Left lung (tissue), 4 donors: ENCODE measurements at regions not wholly inside any gene's neighbourhood (a gene's known extent, or its start where the extent isn't known, plus 50 kb on each side); places are given as distances from the start of the nearest gene placed in this dataset.

Source experiments
- ATAC-seq: fragments of 200-7000 bp; cut with Tn5 transposase; one replicate; pipeline ENCODE4 v1.9.1; 2020; ENCODE audit warnings: moderate library complexity
- DNase-seq, 4 donors: peaks; one replicate each; pipeline ENCODE4 v3.0.0-alpha.2; 2013 to 2020
- H3K27ac ChIP-seq, 2 donors: fragments of 200-600 bp; sonication (generic) in 1 of 2; one replicate each; pipeline versions ENCODE4 v1.5.0 to v1.8.0; 2020 to 2021
- H3K27me3 ChIP-seq, 2 donors: fragments of 200-600 bp; sonication (generic) in 1 of 2; one replicate each; pipeline versions ENCODE4 v1.5.0 to v1.8.0; 2020 to 2021
- H3K36me3 ChIP-seq, 2 donors: fragments of 200-600 bp; sonication (generic) in 1 of 2; one replicate each; pipeline versions ENCODE4 v1.5.0 to v1.8.0; 2020 to 2021
- H3K4me1 ChIP-seq, 2 donors: fragments of 200-600 bp; one replicate each; pipeline ENCODE4 v1.8.0; 2021
- H3K4me3 ChIP-seq, 2 donors: fragments of 200-600 bp; sonication (generic) in 1 of 2; one replicate each; pipeline versions ENCODE4 v1.5.0 to v1.8.0; 2020 to 2021; ENCODE audit warnings: mild to moderate bottlenecking in 1 of 2
- H3K9me3 ChIP-seq, 2 donors: fragments of 200-600 bp; sonication (generic) in 1 of 2; one replicate each; pipeline versions ENCODE4 v1.5.0 to v1.8.0; 2020 to 2021
- intact Hi-C, 2 donors: fragments of 100-400 bp; cut with DNase I; formaldehyde crosslinking; loops; one replicate each; pipeline versions ENCODE4 v1.11.2 to v1.14.2; 2022
- TF ChIP-seq, protein P1 (sequence below), 2 donors: fragments of 200-600 bp; sonication (generic) in 1 of 2; IDR thresholded peaks; one replicate each; pipeline versions ENCODE4 v1.5.0 to v1.8.0; 2021; ENCODE audit warnings: antibody characterized with exemption in 2 of 2
- donor health status: DM: no; HTN: yes; CAD: no.
- donor health status: DM: no; HTN: no; CAD: no.

DNA sequence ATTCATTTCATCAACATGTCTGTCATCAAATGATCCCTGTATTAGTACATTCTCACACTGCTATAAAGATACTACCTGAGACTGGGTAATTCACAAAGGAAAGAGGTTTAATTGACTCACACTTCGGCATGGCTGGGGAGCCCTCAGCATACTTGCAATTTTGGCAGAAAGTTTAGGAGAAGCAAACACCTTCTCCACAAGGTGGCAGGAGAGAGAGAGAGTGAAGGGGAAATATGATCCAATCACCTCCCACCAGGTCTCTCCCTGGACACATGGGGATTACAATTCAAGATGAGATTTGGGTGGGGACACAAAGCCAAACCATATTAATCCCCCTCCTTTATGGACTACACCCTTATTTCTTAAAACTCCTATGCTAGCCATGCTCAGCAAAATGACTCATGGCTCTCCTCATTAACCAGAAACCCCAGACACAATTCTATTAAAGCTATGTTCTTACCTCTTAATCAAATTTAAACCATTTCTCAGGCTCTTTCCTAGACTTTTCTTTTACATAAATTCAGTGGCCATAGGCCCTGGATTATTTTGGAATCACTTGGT, 932.3 kb downstream of the FLRT2 start:
- H3K4me1 ChIP-seq, result no peaks in the 10 kb centered on the region
- peak; percentile 57 for ATAC-seq
- TF ChIP-seq, protein P1, sequence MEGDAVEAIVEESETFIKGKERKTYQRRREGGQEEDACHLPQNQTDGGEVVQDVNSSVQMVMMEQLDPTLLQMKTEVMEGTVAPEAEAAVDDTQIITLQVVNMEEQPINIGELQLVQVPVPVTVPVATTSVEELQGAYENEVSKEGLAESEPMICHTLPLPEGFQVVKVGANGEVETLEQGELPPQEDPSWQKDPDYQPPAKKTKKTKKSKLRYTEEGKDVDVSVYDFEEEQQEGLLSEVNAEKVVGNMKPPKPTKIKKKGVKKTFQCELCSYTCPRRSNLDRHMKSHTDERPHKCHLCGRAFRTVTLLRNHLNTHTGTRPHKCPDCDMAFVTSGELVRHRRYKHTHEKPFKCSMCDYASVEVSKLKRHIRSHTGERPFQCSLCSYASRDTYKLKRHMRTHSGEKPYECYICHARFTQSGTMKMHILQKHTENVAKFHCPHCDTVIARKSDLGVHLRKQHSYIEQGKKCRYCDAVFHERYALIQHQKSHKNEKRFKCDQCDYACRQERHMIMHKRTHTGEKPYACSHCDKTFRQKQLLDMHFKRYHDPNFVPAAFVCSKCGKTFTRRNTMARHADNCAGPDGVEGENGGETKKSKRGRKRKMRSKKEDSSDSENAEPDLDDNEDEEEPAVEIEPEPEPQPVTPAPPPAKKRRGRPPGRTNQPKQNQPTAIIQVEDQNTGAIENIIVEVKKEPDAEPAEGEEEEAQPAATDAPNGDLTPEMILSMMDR (IDR thresholded peaks at IDR 0.05), result peak in 1 of 2 donors; percentile 28
- DNase-seq, result no peak
- no peaks in the 10 kb centered on the region for H3K27me3 ChIP-seq
- H3K27ac ChIP-seq, result no peak overlapping the region
- H3K9me3 ChIP-seq, result no peaks in the 10 kb centered on the region
- intact Hi-C loops, result no loop called here
- H3K4me3 ChIP-seq, result no peak overlapping the region
- H3K36me3 ChIP-seq, result no peaks in the 10 kb centered on the region

DNA sequence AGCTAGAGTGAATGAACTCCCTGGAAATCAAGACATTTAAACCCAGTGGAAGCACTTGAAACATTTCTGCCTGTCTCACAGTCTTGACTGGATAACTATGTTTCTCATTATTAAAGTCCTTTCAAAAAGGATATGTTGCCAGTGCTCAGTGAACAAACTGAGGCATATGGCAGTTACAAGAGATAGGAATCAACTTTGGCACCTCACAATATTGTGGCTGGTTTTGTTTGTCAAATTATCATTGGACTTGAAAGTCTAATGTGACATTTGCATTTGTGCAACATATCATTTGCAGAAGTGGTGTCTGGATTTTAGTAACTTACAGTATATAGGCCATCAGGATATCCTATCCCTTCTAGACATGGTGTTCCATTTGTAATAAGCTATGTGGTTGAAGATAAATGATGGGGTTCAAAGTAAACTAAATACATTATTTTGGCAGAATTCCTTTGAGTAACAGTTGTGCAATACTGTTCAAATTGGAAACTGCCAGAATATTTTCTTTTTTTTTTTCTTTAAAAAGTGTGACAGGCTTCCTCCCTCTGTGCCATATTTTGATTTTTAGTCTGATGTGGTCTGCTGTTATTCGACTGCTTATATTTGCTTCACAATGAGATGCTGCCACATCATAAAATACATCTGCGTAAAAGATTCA, 927.7 kb downstream of the FLRT2 start:
- ATAC-seq, result no peak
- TF ChIP-seq, protein P1 (IDR thresholded peaks at IDR 0.05), result no peak
- H3K9me3 ChIP-seq, result no peaks in the 10 kb centered on the region

DNA sequence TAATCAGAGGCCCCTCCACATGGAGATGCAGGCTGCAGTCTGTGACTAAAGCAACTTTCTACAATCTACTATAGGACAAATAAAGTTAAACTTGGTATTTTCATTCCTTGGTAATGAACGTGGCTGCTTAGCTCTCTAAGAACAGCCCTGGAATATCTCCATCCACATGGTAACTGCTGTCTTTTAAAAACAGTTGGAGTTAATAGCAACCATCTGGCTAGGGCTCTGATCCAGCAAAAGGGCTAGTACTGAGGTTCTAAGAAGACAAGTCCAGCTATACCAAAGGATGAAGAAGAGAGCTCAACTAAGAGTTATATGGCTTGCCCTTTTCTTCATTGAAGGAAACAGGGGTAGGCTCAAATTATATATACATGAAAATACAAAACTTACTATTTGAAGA, 920.1 kb downstream of the FLRT2 start:
- TF ChIP-seq, protein P1 (IDR thresholded peaks at IDR 0.05), result no peak
- peak in 1 of 4 donors; percentile 13 for DNase-seq
- ATAC-seq, result no peak
- H3K9me3 ChIP-seq, result no peaks in the 10 kb centered on the region
- H3K27ac ChIP-seq, result no peak overlapping the region
- no peak overlapping the region for H3K4me3 ChIP-seq
- intact Hi-C loops, result no loop called here
- no peaks in the 10 kb centered on the region for H3K4me1 ChIP-seq
- H3K36me3 ChIP-seq, result no peaks in the 10 kb centered on the region
- no peaks in the 10 kb centered on the region for H3K27me3 ChIP-seq

More for the DNA sequence above, 927.7 kb downstream of the FLRT2 start:
- intact Hi-C loops, result no loop called here
- Histone ChIP-seq H3K27me3 (no peaks in the 10 kb centered on the region), H3K27ac (no peak overlapping the region), H3K4me3 (no peak overlapping the region), H3K4me1 (no peaks in the 10 kb centered on the region), H3K36me3 (no peaks in the 10 kb centered on the region)
- DNase-seq, result peak in 1 of 4 donors; percentile 12

DNA sequence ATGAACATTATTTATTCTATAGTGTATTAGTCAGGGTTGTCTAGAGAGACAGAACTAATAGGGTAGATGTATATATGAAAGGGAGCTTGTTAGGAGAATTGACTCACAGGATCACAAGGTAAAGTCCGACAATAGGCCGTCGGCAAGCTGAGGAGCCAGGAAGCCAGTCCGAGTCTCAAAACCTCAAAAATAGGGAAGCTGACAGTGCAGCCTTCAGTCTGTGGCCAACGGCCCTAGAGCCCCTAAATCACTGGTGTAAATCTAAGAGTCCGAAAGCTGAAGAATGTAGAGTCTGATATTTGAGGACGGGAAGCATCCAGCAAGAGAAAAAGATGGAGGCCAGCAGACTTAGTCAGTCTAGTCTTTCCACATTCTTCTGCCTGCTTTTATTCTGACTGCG, 912.2 kb downstream of the FLRT2 start:
- no peak for ATAC-seq
- no peaks in the 10 kb centered on the region for H3K9me3 ChIP-seq
- H3K36me3 ChIP-seq, result no peaks in the 10 kb centered on the region
- H3K27me3 ChIP-seq, result no peaks in the 10 kb centered on the region
- no peaks in the 10 kb centered on the region for H3K4me1 ChIP-seq
- H3K4me3 ChIP-seq, result no peak overlapping the region
- no peak for DNase-seq
- intact Hi-C loops, result no loop called here
- H3K27ac ChIP-seq, result no peak overlapping the region
- TF ChIP-seq, protein P1 (IDR thresholded peaks at IDR 0.05), result no peak

DNA sequence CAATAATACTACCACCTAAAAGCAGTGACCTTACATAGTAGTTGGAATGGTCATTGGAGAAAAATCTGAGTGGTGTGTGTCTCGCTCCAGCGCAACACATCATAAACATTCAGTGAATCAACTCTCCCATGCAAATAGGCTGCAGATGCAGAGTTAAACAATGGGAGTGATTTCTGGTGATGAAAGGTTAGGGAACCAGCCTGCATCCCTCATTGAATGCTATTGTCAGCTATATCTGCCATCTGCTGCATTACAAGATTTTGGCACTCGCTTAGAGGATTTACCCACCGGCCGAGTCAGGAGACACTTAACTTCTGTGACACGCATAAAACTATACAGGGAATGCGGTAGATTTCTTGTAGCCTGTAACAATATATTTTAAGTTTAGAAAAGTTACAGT, 900.9 kb downstream of the FLRT2 start:
- TF ChIP-seq, protein P1 (IDR thresholded peaks at IDR 0.05), result no peak
- H3K36me3 ChIP-seq, result no peaks in the 10 kb centered on the region
- H3K27ac ChIP-seq, result no peak overlapping the region
- H3K4me3 ChIP-seq, result no peak overlapping the region
- H3K27me3 ChIP-seq, result no peaks in the 10 kb centered on the region
- intact Hi-C loops, result no loop called here
- DNase-seq (peak in 1 of 4 donors; percentile 3), ATAC-seq (no peak)
- H3K9me3 ChIP-seq, result no peaks in the 10 kb centered on the region
- no peaks in the 10 kb centered on the region for H3K4me1 ChIP-seq
